ENCODE measurements at regions not wholly inside any gene's neighbourhood (a gene's known extent, or its start where the extent isn't known, plus 50 kb on each side); places are given as distances from the start of the nearest gene placed in this dataset.
"Not testable (repeated sequence)": the region's sequence is repeated elsewhere in the genome, so short reads cannot be mapped to it uniquely, and the experiment has no call there.

DNA sequence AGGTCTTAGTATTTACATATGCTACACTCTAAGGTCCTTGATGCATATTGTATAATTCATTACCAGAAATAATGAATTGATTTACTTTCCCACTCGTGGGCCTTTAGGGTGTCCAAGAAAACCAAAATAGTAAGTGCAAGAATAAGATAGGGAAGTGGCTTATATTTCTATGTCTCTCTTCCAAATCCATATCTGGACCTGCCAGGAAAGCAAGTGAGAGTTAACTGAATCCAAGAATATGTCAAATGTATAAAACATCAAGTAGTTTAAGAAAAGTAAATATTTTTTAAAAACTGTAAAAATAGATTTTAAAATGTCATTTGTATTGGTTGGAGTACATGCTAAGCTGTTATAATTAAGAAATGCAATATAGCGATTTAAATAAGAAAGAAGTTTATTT, 1072.1 kb downstream of the OTOL1 start:
- DNase-seq, result no peak

DNA sequence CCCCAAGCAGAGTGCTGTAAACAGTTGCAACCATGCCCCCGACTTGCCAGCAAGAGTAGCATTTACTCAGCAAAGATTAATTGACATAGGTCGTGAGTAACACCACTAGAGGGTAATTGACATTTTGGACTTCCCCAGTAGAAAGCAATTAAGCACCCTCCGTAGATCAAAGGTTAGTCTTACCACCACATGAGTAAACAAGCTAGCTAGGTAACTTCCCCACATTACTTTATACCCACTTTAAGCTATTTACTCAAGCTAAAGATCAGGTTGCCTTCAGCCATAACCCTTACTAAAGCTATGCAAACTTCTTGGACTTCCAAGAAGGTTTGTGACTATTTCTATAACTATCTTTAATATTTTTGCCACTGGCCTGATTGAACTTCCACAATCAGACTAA, 1072.7 kb downstream of the OTOL1 start:
- no peak for DNase-seq

DNA sequence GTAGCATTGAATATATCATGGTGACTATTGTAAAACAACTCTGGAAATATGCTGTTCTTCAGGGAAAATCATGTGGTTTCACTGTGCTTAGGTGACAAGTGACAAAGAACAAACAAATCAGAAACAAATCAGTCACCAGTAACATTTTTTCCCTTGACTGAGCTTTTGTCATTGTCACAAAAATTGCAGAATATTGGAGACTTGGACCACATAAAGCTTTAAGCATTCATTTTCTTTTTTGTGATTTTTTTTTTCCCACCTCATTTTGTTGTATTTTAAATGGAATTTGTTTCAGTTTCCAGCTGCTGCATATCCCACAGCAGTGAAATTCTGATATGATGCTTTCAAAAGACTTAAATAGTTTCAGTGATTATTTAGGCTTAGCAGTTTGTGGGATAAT, 1088.4 kb downstream of the OTOL1 start:
- DNase-seq, result no peak

DNA sequence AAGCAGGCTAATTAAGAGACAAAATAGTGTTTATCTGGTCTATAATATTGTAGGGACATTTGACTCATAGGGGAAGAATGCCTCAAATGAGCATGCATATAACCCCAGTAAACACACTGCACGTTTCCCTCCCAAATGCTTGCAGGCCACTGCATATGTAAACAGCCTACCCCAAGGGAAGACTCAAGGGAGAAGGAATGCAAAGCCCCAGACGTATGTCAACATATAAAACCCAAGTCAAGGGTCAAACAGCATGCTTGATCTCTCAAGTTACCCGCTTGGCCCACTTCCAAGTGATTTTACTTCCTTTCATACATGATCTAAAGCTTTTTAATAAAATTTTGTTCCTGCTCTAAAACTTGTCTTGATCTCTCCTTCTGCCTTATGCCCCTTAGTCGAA, 1090.0 kb downstream of the OTOL1 start:
- peak; percentile 31 for DNase-seq

DNA sequence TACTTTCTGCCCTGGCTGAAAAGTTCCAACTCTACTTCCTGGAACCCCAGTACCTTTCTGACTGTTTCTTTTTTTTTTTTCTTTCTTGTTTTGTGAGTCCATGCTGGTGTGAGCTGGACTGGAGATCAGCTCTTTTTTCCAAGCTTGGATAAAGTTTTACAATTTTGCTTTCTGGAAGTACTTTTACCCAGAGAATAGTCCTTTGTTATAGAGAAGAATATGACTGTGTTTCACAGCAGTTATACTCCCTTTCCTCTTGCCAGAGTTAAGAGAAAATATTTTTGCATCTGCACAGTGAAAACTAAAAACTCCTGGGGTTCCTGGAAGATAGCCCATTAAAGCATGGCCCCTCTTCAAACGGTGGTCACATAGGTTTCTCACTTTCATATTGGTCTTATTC, 1100.6 kb downstream of the OTOL1 start:
- DNase-seq, result no peak

DNA sequence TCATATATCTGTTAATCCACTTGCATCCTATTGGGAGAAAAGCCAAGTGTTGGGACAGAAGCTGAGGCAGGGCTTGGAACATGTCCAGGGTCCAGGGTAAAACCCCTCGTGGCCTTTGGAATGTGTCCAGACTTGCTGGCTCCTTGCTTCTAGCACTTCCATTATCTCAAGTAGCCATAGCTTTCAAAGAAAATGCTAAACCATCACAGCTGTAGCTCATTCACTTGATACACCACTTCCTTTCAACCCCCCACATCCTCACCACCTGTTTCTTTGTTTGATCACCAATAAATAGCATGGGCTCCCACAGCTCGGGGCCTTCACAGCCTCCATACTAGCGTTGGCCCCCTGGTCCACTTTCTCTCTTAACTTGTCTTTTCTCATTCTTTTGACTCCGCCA, 1101.9 kb downstream of the OTOL1 start:
- not testable (repeated sequence) for DNase-seq

DNA sequence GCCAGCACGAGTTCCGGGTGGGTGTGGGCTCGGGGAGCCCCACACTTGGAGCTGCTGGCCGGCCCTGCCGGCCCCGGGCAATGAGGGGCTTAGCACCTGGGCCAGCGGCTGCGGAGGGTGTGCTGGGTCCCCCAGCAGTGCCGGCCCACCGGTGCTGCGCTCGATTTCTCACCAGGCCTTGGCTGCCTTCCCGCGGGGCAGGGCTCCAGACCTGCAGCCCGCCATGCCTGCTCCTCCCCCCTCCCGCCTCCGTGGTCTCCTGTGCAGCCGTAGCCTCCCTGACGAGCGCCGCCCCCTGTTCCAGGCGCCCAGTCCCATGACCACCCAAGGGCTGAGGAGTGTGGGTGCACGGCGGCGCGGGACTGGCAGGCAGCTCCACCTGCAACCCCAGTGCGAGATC, 1103.1 kb downstream of the OTOL1 start:
- not testable (repeated sequence) for DNase-seq

DNA sequence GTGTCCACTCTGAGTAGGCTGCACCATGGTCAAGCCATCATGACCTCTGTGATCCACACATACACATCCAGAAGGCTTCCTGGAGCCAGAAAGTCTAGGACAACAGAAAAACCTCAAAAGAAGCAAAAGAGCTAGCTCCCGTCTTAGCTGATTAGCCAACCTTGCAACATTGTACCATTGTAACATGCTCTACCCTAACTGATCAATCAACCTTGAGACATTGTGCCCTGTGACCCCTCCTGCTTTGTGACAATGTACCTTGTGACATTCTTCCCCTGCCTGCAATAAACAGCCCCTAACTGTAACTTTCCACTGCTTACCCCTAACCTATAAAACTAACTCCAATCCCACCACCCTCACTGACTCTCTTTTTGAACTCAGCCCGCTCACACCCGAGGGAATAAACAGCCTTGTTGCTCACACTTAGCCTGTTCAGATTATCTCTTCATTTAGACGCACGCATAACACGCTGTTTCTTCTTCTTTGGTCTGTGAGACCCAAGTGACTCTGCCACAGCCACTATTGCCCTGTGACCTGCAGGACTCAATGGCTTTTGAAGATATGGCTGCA, 1104.6 kb downstream of the OTOL1 start:
- no peak for DNase-seq

DNA sequence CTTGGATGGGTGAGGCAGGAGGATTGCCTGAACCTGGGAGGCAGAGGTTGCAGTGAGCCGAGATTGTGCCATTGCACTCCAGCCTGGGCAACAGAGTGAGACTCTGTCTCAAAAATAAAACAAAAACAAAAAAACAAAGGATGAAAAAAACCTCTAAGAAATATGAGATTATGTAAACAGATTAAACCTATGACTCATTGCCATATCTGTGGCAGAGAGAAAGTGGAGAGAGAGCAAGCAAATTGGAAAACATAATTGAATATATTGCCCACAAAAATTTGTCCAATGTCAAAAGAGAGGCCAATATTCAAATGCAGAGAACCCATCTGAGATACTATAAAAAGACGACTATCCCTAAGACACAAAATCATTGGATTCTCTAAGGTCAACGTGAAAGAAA, 1106.0 kb downstream of the OTOL1 start:
- DNase-seq, result no peak

DNA sequence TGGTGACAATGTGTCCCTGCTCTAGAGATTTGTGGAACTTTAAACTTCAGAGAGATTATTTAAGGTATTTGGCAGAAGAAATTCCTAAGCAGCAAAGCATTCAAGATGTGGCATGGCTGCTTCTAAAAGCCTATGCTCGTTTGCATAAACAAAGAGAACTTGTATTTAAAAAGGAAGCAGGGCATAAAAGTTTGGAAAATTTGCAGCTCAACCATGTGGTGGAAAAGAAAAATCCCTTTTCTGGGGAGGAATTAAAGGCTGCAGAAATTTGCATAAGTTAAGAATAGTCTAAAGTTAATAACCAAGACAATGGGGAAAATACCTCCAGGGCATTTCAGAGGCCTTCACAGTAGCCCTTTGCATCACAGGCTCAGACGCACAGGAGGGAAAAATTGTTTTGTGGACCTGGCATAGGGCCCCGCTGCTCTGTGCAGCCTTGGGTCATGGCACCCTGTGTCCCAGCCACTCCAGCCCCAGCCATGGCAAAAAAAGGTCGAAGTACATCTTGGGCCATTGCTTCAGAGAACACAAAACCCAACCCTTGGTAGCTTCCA, 1109.1 kb downstream of the OTOL1 start:
- DNase-seq, result no peak

DNA sequence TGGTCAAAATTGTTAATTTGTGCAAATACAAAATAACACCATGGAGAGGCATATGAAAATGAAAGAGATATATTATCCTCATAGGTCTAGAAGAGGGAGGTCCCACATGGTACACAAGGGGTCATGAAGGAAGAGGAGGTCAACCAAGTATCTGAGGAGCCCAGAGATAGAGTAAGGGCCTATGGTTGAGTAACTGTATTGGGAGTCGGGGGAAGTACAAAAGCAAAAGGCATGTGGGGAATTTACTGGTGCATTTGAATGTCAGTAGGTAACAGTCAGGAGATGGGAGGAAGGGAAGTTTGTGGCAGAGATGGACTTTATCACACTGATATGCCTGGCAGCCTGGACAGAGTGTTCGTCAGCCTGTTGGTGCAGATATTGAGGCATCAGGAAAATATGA, 1113.7 kb downstream of the OTOL1 start:
- DNase-seq, result no peak

DNA sequence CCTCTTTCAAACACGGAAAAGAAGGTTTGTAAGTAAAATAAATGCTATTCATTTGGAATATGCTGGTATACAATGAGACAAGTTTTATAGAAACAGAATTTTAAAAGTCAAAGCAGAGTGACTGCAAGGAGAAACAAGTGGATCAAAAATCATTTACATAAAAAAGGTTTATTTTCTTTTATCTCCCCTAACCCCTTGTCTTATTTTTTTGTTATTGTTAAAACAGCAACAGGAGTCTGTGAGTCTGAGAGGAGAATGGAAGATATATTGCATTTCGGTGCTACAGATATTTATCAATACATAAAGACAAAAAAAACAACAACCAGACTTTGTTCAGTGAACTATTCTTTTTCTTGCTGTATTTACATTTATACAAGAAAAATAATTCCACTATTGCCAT, 1116.4 kb downstream of the OTOL1 start:
- no peak for DNase-seq

DNA sequence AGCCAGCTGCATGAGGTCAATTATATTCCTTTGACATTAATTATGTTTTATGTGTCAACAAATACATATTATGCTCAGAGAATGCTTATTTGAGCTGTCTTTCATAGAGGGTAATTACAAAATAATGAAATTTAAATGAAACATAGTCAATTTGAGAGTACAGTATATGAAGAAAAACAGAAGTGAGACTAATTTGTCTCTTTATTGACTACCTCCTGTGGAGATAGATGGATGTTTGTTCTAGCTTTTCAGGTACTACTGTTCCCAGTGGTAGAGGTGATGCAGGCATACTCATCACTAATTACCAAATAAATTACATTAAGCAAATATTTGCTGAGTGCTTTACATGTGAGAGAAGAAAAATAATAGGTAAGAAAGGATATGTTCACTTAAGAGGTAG, 1129.6 kb downstream of the OTOL1 start:
- no peak for DNase-seq

DNA sequence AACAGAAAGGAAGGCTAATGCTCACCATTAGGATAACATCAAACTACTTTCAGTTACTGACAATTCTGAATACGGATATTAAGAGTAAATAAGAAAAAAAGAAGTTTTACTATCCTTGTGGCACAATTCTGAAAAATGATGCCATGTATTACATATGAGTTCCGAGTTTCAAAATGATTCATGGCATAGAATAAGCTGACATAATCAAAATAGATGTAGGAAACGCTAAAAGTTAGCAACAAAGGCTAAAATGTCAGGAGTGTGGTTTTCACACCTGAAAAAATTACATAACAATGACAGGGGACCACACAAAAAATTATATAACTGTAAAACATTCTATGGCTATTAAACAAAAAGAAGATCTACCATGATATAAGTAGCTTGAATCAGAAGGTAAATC, 1131.9 kb downstream of the OTOL1 start:
- no peak for DNase-seq

DNA sequence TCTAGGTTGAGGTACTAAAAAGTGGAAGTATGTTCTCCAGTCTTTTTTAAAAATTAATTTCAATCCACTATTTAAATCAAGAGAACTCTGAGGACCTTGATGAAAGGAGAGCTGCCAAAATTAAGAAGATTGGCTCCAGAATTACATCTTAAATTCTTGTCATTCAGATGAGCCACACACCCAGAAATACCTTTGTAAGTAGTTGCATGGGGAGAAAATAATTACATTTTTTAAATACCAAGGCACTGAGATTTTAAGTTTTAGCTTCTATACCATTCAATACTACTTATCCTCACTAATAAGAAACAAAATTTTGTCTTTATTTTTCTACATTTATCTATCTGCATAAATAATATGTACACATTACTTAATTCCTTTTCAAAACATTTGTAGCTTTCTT, 1132.8 kb downstream of the OTOL1 start:
- DNase-seq, result peak; percentile 0

DNA sequence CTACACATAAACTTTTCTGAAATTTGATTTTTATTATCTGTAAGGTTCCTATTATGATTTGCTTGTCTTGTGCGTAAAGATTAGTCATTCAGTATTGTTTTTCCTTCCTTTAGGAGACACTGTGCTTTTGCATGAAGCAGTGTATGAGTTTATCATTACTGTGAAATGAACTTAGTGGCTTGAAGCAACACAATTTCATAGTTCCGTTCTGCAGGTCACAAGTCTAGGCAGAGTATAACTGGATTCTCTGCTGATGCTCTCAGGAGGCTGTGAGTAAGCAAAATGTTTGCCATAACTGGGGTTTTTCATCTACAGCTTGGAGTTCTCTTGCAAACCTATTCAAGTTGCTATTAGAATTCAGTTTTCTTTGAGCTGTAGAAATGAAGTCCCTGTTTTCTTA, 1136.1 kb downstream of the OTOL1 start:
- no peak for DNase-seq

DNA sequence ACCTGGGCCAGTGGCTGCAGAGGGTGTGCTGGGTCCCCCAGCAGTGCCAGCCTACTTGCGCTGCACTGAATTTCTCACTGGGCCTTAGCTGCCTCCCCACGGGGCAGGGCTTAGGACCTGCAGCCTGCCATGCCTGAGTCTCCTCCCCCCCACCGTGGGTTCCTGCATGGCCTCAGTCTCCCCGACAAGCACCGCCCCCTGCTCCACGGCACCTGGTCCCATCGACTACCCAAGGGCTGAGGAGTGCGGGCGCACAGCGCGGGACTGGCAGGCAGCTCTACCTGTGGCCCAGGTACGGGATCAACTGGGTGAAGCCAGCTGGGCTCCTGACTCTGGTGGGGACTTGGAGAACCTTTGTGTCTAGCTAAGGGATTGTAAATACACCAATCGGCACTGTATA, 1143.6 kb downstream of the OTOL1 start:
- not testable (repeated sequence) for DNase-seq

DNA sequence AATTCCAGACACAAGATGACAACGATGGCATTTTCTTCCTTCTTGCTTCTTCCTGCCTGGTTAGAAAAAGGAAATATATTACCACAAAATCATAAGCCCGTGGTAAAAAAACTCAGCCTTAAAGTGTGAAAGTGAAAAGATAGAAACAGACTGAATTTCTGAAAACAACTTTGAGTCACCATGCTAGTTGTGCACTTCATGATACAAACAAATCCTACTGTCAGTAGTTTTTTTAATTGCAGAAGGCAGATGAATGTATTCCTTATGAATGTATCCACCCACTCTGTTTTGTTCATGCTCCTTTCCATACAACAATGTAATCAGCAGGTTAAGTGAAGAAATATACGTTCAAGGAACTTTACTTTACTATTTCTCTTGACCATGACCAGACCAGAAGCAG, 1144.7 kb downstream of the OTOL1 start:
- DNase-seq, result no peak

DNA sequence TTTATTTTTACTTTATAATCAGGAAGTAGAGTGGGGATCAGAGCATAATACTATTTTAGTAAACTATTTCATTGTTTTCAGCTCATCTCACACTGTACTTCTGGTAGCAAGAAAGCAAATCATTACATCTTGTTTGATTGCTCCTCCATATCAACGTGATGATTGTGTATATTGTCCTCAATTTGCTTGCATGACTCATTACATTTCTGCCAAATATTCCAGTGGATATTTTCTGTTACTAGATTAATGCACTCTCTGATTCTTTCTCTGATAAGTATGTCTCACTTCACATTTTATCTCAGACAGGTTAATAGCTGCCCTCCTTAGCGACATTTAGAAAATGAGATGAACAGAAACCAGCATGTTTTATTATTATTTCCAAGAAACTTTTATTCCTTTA, 1145.3 kb downstream of the OTOL1 start:
- no peak for DNase-seq

DNA sequence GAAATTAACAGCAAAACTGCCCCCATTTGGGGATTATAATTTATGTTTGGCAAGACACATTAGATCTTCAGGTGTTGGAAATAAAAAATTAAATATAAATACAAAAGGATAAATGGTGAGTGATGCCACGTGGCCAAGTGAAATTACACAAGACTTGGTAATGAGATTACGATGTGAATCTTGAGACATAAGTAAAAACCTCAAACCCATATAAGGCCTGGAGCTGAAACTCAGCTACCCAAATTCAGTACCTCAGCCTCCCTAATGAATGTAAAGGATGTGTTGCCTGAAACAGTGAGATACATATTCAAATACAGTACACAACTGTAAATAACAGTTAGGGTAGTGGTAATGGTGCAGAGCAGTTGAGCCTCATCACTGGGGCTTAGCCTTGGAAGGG, 1146.6 kb downstream of the OTOL1 start:
- peak; percentile 1 for DNase-seq

DNA sequence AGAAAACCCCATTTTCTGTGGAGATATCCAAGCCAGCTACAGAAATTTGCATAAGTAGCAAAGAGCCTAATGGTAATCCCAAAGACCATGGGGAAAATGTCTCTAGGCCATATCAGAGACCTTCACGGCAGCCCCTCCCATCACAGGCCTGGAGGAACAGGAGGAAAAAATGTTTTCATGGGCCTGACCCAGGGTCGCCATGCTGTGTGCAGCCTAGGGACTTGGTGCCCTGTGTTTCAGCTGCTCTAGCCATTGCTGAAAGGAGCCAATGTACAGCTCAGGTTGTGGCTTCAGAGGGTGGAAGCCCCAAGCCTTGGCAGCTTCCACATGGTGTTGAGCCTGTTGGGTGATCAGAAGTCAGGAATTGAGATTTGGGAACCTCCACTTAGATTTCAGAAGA, 1150.7 kb downstream of the OTOL1 start:
- DNase-seq, result no peak

DNA sequence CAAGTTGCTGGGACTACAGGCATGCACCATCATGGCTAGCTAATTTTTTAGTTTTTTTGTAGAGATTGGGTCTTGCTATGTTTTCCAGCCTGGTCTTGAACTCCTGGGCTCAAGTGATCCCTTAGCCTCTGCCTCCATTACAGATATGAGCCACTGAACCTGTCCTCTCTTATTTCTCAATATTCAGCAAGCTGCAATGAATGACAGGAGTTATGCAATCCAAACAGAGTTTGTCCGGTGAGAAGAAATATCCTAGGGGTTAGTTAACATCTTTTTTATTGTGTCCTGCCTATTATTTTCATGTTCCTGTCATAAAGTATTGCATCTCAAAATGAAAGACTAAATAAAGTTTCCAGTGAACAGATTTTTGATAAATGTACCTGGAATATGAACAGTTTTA, 1161.4 kb downstream of the OTOL1 start:
- DNase-seq, result no peak

DNA sequence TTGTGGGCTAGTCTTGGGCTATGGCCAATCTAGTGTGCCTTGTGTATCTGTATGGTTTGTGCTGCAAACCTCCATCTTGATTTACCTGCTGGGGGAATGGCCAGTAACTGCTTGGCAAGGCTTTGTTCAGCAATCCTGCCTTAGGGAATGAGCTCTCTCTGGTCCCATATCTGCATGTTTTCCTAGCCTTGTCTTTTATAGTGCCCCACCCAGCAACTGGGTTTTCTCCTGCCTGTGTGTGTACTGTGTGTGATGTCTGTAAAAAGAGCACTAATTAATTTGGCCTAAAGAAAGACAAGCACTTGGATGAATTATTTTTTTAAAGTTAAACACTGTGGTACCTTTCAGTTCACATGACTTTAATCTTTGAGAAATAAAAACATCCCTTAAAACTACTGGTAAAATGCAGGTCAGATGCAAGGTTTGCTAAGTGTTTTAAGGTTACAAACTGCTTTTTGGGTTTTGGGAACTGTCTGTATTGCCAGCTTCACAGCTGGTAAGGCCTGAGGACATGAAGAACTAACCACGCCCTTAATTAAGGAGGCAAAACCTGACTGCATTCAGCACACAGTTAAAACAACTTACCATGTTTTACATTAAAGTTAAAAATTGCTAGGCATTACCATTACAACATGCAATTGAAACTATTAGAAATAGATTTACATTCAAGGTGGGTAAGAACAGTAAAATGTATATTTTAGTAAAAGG, 1169.2 kb downstream of the OTOL1 start:
- DNase-seq, result no peak

DNA sequence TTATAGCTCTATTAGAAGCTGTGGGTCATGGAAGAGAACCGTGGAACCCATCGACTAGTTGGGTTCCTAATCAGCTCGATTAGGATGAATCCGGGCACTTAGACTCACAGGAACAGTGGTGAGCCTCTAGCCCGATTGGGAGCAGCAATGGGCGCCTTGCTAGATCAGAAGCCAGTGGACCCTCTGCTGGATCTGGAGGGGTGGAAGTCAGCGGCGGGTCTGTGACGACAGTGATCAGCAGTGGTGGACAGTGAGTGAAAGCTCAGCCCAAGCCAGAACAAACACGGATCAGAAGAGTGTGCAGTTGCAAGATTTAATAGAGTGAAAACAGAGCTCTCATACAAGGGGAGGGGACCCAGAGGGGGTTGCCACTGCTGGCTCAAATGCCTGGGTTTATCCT, 1170.2 kb downstream of the OTOL1 start:
- no peak for DNase-seq

DNA sequence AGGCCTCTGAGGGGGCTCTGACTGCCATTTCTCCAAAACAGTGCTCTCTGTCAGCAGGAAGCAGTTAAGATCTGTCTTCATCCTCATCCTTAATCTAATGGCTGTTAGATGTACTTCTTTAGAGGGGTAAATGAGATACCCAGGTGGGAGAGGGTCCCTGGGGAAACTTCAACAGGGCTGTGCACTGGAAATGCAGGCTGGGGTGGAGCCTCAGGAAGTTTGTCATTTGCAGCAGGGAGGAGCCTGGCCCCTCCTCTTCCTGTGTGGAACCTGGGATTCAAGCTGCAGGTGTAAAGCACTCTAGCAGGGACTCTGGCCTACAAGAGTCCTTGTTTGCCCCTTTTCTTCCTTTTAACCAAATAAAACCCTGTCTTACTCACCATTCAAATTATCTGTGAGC, 1173.6 kb downstream of the OTOL1 start:
- DNase-seq, result no peak

All from fibroblast of skin of scalp (primary cell).